HT1080 (cell line): ENCODE measurements at regions not wholly inside any gene's neighbourhood (a gene's known extent, or its start where the extent isn't known, plus 50 kb on each side); places are given as distances from the start of the nearest gene placed in this dataset.
A peak's percentile ranks its signal among the peaks of the same experiment; 100 is the strongest.

ENCODE experiments used
- DNase-seq: peaks from one replicate; pipeline ENCODE4 v3.0.0-alpha.2; 2015; ENCODE audit warnings: low read depth

DNA sequence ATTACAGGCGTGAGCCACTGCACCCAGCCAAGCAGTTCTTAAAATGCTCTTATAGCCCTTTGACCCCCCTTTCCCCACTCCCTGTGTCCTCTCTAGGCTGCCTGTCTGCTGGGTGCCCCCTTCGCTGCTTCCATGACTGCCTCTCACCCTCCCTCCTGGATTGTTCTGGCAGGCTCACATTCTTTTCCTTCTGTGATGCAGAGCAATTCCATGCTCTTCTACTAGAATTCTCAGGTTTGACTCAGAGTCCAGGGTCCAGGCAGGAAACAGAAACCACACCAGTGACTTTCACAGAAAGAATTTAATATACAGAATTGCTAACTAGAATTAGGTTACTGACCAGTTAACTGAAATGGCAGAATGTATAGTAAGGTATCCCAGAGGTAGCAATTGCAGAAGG lies 244.8 kb downstream of the BAMBI start:
- DNase-seq: peak; percentile 31

- DNase-seq: no peak
These were observed 245.5 kb downstream of the BAMBI start for GRCh38 chr10:28922861-28923260.

- DNase-seq: no peak
These were observed 247.4 kb downstream of the BAMBI start for GRCh38 chr10:28924717-28925116.

- DNase-seq: no peak
These were observed 247.9 kb downstream of the BAMBI start for GRCh38 chr10:28925121-28925663.

DNA sequence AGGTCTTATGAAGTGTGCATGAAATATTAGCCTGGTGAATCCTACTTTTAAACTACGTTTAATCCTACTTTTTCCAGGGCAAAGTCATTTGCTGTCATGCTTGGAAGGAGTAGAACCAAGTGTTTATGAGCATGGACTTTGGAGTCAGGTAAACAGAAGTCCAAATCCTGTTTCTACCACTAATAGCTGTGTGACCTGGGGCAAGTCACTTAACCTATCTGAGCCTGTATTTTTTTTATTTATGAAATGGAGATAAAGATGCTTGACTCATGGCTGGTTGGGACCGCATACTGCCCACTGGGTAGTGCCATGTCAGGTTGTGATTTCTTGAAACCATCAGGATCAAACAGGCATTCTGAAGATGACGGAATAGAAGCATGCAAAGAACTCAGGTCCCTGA lies 249.6 kb downstream of the BAMBI start:
- DNase-seq: no peak

DNA sequence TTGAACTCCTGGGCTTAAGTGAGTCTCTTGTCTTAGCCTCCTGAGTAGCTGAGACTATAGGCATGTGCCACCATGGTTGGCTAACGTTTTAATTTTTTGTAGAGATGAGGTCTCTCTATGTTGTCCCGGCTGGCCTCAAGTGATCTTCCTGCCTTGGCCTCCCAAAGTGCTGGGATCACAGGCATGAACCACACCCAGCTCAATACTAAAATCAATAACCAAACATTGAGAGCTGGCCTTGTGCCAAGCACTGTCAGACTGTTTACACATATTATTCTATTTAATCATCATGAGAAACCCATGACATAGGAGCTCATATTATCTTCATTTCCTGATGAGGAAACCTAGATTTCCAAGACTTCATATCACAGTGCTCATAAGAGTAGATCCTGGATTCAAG lies 251.2 kb downstream of the BAMBI start:
- DNase-seq: no peak

DNA sequence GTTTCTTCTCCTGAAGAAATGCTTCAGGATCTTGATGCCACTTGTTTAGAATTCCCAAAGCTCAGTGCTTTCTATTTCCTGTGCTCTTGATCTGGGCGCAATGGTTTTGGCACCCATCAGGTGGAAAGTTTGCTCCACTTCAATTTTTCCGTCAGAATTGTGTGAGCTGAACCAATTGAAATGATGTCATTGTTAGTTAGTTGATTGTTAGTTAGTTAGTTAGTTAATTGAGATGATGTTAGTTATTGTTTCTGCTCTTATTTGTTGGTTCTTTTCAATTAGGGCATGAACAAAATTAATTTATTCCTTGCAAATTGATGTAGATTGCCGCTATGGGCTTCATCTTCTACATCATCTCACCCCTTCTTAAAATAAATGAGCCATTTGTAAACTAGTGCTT lies 252.6 kb downstream of the BAMBI start:
- DNase-seq: no peak

- no peak for DNase-seq
These were observed 253.5 kb downstream of the BAMBI start for GRCh38 chr10:28930514-28931495.

GRCh38 chr10:28935061-28935460 lies 257.7 kb downstream of the BAMBI start:
- DNase-seq: no peak

- no peak for DNase-seq
These were observed 260.6 kb downstream of the BAMBI start for GRCh38 chr10:28937959-28938358.

DNA sequence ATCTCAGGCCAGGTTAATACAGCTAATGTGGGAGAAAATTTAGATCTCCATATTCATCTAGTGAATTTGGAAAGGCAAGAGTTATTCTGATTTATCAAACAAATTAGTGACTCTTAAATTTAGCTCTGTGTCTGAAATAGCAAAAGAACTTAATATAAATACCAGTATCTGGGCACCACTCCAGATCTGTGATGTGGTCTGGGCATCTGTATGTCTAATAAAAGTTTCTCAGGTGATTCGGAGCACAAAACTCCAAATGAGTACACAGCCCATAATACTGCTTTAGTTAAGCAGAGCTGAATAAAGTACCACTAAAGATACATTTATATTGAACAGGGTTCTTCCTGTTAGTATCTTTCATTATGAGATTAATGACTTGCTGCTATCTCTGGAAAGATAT lies 261.4 kb downstream of the BAMBI start:
- no peak for DNase-seq

- peak; percentile 22 for DNase-seq
These were observed 262.2 kb downstream of the BAMBI start for GRCh38 chr10:28939281-28940157.

- no peak for DNase-seq
These were observed 263.0 kb downstream of the BAMBI start for GRCh38 chr10:28940158-28940888.

- no peak for DNase-seq
These were observed 264.7 kb downstream of the BAMBI start for GRCh38 chr10:28942012-28942411.

DNA sequence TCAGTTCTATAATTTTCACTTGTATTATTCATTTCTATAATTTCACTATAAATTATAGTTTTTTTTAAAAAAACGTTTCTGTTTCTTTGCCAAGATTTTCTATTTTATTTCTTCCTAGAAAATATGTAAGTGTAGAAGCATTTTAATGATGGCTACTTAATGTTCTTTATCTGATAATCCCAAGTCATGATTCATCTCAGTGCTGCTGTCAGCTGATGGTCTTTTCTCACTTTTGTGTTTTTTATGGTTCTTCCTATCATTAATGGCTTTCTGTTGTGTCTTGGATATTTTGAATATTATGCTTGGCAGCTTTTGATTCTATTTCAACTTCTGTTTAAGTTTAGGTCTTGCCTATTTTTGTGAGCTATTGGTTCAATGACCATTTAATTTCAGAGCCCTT lies 268.6 kb downstream of the BAMBI start:
- DNase-seq: no peak

- no peak for DNase-seq
These were observed 269.2 kb downstream of the BAMBI start for GRCh38 chr10:28946479-28946878.

DNA sequence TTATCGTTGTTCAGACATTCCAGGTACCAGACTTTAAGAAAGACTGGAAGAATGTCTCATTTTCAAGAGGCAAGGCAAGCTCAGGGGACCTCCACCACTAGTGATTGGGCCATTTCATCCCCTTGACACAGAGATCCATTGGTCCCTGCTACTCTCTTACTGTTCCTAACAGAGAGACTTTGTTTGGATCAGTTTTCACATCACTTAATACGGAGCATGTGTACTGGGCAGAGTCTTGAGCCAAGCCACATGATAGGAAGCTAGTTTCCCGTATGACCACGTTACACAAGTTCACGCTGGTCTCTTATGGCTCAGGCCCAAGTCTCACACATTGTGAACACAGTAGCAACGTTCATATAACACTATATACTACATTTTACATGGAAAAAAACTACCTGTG lies 269.9 kb downstream of the BAMBI start:
- DNase-seq: no peak

- DNase-seq: no peak
These were observed 270.7 kb downstream of the BAMBI start for GRCh38 chr10:28948046-28948445.

GRCh38 chr10:28949005-28950004 lies 272.0 kb downstream of the BAMBI start:
- no peak for DNase-seq

- DNase-seq: no peak
These were observed 274.2 kb downstream of the BAMBI start for GRCh38 chr10:28951484-28951883.
